H1 (cell line): ENCODE measurements at regions not wholly inside any gene's neighbourhood (a gene's known extent, or its start where the extent isn't known, plus 50 kb on each side); places are given as distances from the start of the nearest gene placed in this dataset.

Source experiments
- CTCF ChIA-PET: fragments of 300-600 bp; sonication (Branson Sonifier 250); formaldehyde crosslinking; loops from one replicate; lab custom pipeline; 2021; ENCODE audit not compliant: partially characterized antibody; lab: Charles Lee
- POLR2A ChIA-PET: fragments of 300-600 bp; sonication (Branson Sonifier 250); formaldehyde crosslinking; loops from one replicate; lab custom pipeline; 2021; ENCODE audit warnings: inconsistent platforms; ENCODE audit not compliant: partially characterized antibody; lab: Charles Lee
- DNase-seq, 2 experiments: peaks; one replicate each; pipeline versions ENCODE4 v3.0.0 to v3.0.0-alpha.2; 2010 to 2022; ENCODE audit warnings: low spot score in 2 of 2, low read depth in 1 of 2, mixed read lengths in 1 of 2
- FAIRE-seq: peaks from 2 replicates; lab custom pipeline; 2011; peaks lifted over from hg19 to GRCh38; lab: Jason Lieb, UNC
- H2AFZ ChIP-seq: 2 replicates; pipeline ENCODE4 v1.8.1; 2012; ENCODE audit warnings: low read length, inconsistent platforms
- H2AK5ac ChIP-seq: 2 replicates; pipeline ENCODE4 v1.6.1; 2013; ENCODE audit warnings: low read depth, low read length
- H2BK120ac ChIP-seq: replicated peaks from 2 replicates; pipeline ENCODE3; 2013; ENCODE audit warnings: low read depth, low read length, inconsistent platforms
- H2BK12ac ChIP-seq: 2 replicates; pipeline ENCODE4 v1.6.1; 2013; ENCODE audit warnings: low read depth, low read length
- H2BK15ac ChIP-seq: 2 replicates; pipeline ENCODE4 v1.6.1; 2013; ENCODE audit warnings: low read length
- H2BK20ac ChIP-seq: 2 replicates; pipeline ENCODE4 v1.6.1; 2013; ENCODE audit warnings: low read length
- H2BK5ac ChIP-seq: 2 replicates; pipeline ENCODE4 v1.6.1; 2013; ENCODE audit warnings: low read depth, low read length
- H3K14ac ChIP-seq: 2 replicates; pipeline ENCODE4 v1.6.1; 2013; ENCODE audit warnings: inconsistent platforms; ENCODE audit not compliant: insufficient read length
- H3K18ac ChIP-seq: 2 replicates; pipeline ENCODE4 v1.6.1; 2013; ENCODE audit warnings: low read length; ENCODE audit errors: extremely low read depth
- H3K23ac ChIP-seq: 2 replicates; pipeline ENCODE4 v1.6.1; 2013; ENCODE audit warnings: inconsistent platforms; ENCODE audit not compliant: insufficient read length
- H3K23me2 ChIP-seq: 2 replicates; pipeline ENCODE4 v1.6.1; 2013; ENCODE audit warnings: low read depth, low read length
- H3K27ac ChIP-seq: 2 replicates; pipeline ENCODE4 v1.6.1; 2011; ENCODE audit warnings: low read depth, low read length, inconsistent platforms
- H3K27me3 ChIP-seq, 4 experiments: replicated peaks in 1 of 4; 1 replicate in 1 of 4; 2 replicates in 3 of 4; pipeline versions ENCODE4 v1.6.1 to v1.8.1; 2011 to 2013; ENCODE audit warnings: low read length in 3 of 4, mild to moderate bottlenecking in 3 of 4, inconsistent platforms in 2 of 4, mixed read lengths in 2 of 4, moderate library complexity in 1 of 4; ENCODE audit not compliant: control insufficient read depth in 3 of 4, insufficient read depth in 3 of 4; ENCODE audit errors: extremely low read depth in 1 of 4
- H3K36me3 ChIP-seq, 4 experiments: 2 replicates each; pipeline versions ENCODE4 v1.6.1 to v1.8.1; 2011 to 2013; ENCODE audit warnings: mild to moderate bottlenecking in 4 of 4, low read length in 3 of 4, moderate library complexity in 2 of 4, control low read depth in 1 of 4, inconsistent platforms in 1 of 4; ENCODE audit not compliant: insufficient read depth in 4 of 4, control insufficient read depth in 2 of 4
- H3K4ac ChIP-seq: replicated peaks from 2 replicates; pipeline ENCODE3; 2013; ENCODE audit warnings: low read length, low read depth, mixed read lengths, inconsistent platforms; ENCODE audit not compliant: insufficient read length
- H3K4me1 ChIP-seq, 4 experiments: replicated peaks in 1 of 4; 1 replicate in 1 of 4; 2 replicates in 3 of 4; pipeline versions ENCODE4 v1.6.1 to v1.8.1; 2011 to 2013; ENCODE audit warnings: low read length in 3 of 4, inconsistent platforms in 2 of 4, mixed read lengths in 1 of 4; ENCODE audit not compliant: insufficient read depth in 4 of 4, control insufficient read depth in 3 of 4
- H3K4me2 ChIP-seq, 2 experiments: 2 replicates each; pipeline versions ENCODE4 v1.6.1 to v1.8.1; 2011 to 2013; ENCODE audit warnings: low read depth in 2 of 2, low read length in 2 of 2, control low read depth in 1 of 2, inconsistent platforms in 1 of 2, mild to moderate bottlenecking in 1 of 2; ENCODE audit not compliant: insufficient read depth in 1 of 2
- H3K4me3 ChIP-seq, 4 experiments: fragments of 200-600, 300-600 bp in 1 of 4; sonication (generic), shearing (Covaris generic), sonication (Bioruptor Twin) in 1 of 4; 2 replicates each; pipeline versions ENCODE4 v1.5.1 to v1.8.1; 2011 to 2016; ENCODE audit warnings: low read length in 4 of 4, low read depth in 3 of 4, control low read depth in 2 of 4, inconsistent platforms in 2 of 4, mild to moderate bottlenecking in 2 of 4, mixed read lengths in 1 of 4, moderate library complexity in 1 of 4; ENCODE audit not compliant: insufficient read depth in 2 of 4; ENCODE audit errors: extremely low read depth in 1 of 4
- H3K56ac ChIP-seq: replicated peaks from 2 replicates; pipeline ENCODE3; 2013; ENCODE audit warnings: low read depth, mild to moderate bottlenecking, mixed read lengths, low read length, inconsistent platforms; ENCODE audit not compliant: insufficient read length
- H3K79me1 ChIP-seq: 2 replicates; pipeline ENCODE4 v1.6.1; 2013; ENCODE audit warnings: low read depth, low read length, control low read depth
- H3K79me2 ChIP-seq, 2 experiments: 2 replicates each; pipeline versions ENCODE4 v1.6.1 to v1.8.1; 2012 to 2013; ENCODE audit warnings: low read length in 2 of 2, mild to moderate bottlenecking in 2 of 2, inconsistent platforms in 1 of 2; ENCODE audit not compliant: insufficient read depth in 2 of 2, control insufficient read depth in 1 of 2
- H3K9ac ChIP-seq, 4 experiments: replicated peaks in 1 of 4; 1 replicate in 1 of 4; 2 replicates in 3 of 4; pipeline versions ENCODE4 v1.6.1 to v1.8.1; 2011 to 2013; ENCODE audit warnings: low read depth in 3 of 4, low read length in 3 of 4, control low read depth in 2 of 4, mild to moderate bottlenecking in 2 of 4, moderate library complexity in 2 of 4, inconsistent platforms in 1 of 4; ENCODE audit errors: extremely low read depth in 1 of 4
- H3K9me3 ChIP-seq, 2 experiments: 2 replicates each; pipeline versions ENCODE4 v1.6.1 to v1.8.1; 2012 to 2013; ENCODE audit warnings: mild to moderate bottlenecking in 2 of 2, moderate library complexity in 2 of 2, control low read depth in 1 of 2, inconsistent platforms in 1 of 2, low read depth in 1 of 2, low read length in 1 of 2, mixed read lengths in 1 of 2; ENCODE audit not compliant: insufficient read depth in 2 of 2
- H4K20me1 ChIP-seq, 2 experiments: replicated peaks in 1 of 2; 2 replicates each; pipeline versions ENCODE3 to v1.8.1; 2011 to 2013; ENCODE audit warnings: inconsistent platforms in 2 of 2, low read length in 2 of 2, mild to moderate bottlenecking in 1 of 2; ENCODE audit not compliant: insufficient read depth in 2 of 2, control insufficient read depth in 1 of 2
- H4K5ac ChIP-seq: 2 replicates; pipeline ENCODE4 v1.6.1; 2013; ENCODE audit warnings: low read length, low read depth, mixed read lengths, inconsistent platforms; ENCODE audit not compliant: insufficient read length
- H4K8ac ChIP-seq: 2 replicates; pipeline ENCODE4 v1.8.0; 2013; ENCODE audit warnings: mild to moderate bottlenecking, moderate library complexity, low read length, inconsistent platforms; ENCODE audit not compliant: insufficient read depth; ENCODE audit errors: extremely low read depth
- H4K91ac ChIP-seq: replicated peaks from 2 replicates; pipeline ENCODE3; 2013; ENCODE audit warnings: low read length, mixed read lengths, inconsistent platforms; ENCODE audit not compliant: insufficient read length
- CBX5 ChIP-seq: fragments of 300-800, 300-1000 bp; sonication (generic); IDR thresholded peaks from 2 replicates; pipeline ENCODE4 v1.7.1; 2016; ENCODE audit warnings: antibody characterized with exemption, low read length, low read depth
- CBX8 ChIP-seq: fragments of 300-800, 300-1000 bp; sonication (generic); IDR thresholded peaks from 2 replicates; pipeline ENCODE4 v1.7.1; 2016; ENCODE audit warnings: low read depth, low read length, borderline replicate concordance
- CEBPB ChIP-seq: IDR thresholded peaks from 2 replicates; pipeline ENCODE4 v1.6.1; 2012; ENCODE audit warnings: low read depth, low read length
- CHD2 ChIP-seq: IDR thresholded peaks from 2 replicates; pipeline ENCODE4 v1.6.1; 2012; ENCODE audit warnings: low read length, improper control_type of control experiment
- CREB1 ChIP-seq: IDR thresholded peaks from 2 replicates; pipeline ENCODE4 v1.6.1; 2012; ENCODE audit warnings: inconsistent platforms
- CTBP2 ChIP-seq: IDR thresholded peaks from 2 replicates; pipeline ENCODE4 v1.7.0; 2011; ENCODE audit warnings: borderline replicate concordance, mild to moderate bottlenecking, moderate library complexity, mixed read lengths, low read length; ENCODE audit not compliant: insufficient read depth, insufficient read length
- HDAC6 ChIP-seq: IDR thresholded peaks from one replicate; pipeline ENCODE4 v1.7.1; 2012; ENCODE audit warnings: low read depth, mild to moderate bottlenecking, inconsistent platforms, low read length, moderate library complexity
- PHF8 ChIP-seq: fragments of 200-600 bp; sonication (generic); conservative IDR thresholded peaks from 2 replicates; pipeline ENCODE4 v1.7.1; 2012; ENCODE audit warnings: low read depth, mild to moderate bottlenecking, inconsistent platforms, low read length, moderate library complexity
- POU5F1 ChIP-seq: IDR thresholded peaks from 2 replicates; pipeline ENCODE4 v1.6.1; 2011; ENCODE audit warnings: low read depth, mild to moderate bottlenecking, low read length, moderate library complexity
- SAP30 ChIP-seq: fragments of 300-600 bp; sonication (generic); IDR thresholded peaks from 2 replicates; pipeline ENCODE4 v1.7.1; 2012; ENCODE audit warnings: low read length, moderate library complexity, mild to moderate bottlenecking, inconsistent platforms; ENCODE audit not compliant: insufficient read depth, insufficient replicate concordance
- SUZ12 ChIP-seq: fragments of 200-600 bp; sonication (generic); IDR thresholded peaks from 2 replicates; pipeline ENCODE4 v1.6.1; 2012; ENCODE audit warnings: mild to moderate bottlenecking, inconsistent platforms, low read length, moderate library complexity, mixed read lengths
- TAF7 ChIP-seq: optimal IDR thresholded peaks from 2 replicates; pipeline ENCODE3; 2011; ENCODE audit warnings: low read depth, mild to moderate bottlenecking, inconsistent platforms, low read length, moderate library complexity, borderline replicate concordance
- YY1 ChIP-seq: IDR thresholded peaks from 2 replicates; pipeline ENCODE4 v1.6.1; 2011; ENCODE audit warnings: low read depth, mild to moderate bottlenecking, low read length
- WGBS, 2 experiments: shearing (Covaris generic) in 1 of 2; methylation state at CpG; one replicate each; pipeline versions ENCODE4 v1.1.6 to v1.1.7; 2013 to 2015; ENCODE audit warnings: low lambda C conversion rate in 2 of 2, mixed read lengths in 2 of 2, inconsistent platforms in 1 of 2, low coverage in 1 of 2, missing lambda C conversion rate in 1 of 2; ENCODE audit not compliant: insufficient replicate concordance in 2 of 2, insufficient coverage in 1 of 2, insufficient read length in 1 of 2; ENCODE audit errors: extremely low coverage in 1 of 2, missing lambda C conversion rate in 1 of 2; 5-methylcytosine and 5-hydroxymethylcytosine counted together
- TF ChIP-seq, protein P1 (sequence below): IDR thresholded peaks from 2 replicates; pipeline ENCODE4 v1.6.1; 2012; ENCODE audit warnings: inconsistent platforms

DNA sequence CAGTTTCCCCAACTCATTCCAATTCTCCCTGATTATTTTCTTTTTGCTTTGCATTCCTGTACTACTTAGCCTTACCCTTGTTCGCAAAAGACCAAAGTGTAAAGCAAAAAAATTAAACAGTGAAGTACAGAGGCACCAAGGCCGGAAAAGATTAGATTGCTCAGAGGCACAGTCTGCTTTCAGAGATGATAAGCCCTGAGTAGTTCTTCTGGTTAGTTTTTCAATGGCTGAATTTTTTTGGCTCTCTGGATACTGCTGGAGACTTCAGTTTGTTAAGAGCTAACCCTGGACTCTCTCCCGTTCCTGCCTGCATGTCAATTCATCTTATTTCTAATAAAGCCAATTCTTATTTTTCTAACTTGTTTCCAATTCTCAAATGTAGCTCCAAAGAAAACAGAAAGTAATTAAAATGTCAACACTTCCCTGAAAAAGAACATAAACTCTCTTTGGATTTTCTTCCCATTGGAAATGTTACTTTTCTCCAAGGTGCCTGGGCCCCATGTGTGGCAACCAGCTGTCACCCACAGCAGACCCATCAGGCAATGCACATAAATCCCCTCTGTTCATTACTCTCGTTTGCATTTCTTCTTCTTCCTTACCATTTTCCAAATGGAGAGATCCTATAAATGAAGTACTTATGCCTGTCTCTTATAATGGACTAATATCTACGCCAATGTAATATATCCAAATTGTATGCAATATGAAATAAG lies 142.8 kb downstream of the BTG1 start:
- Histone ChIP-seq H4K91ac (no peak overlapping the region), H3K9ac (no peak overlapping the region), H3K4me3 (no peak overlapping the region), H2AFZ (no peak overlapping the region), H3K23ac (no peak overlapping the region), H3K79me2 (no peaks in the 10 kb centered on the region), H3K56ac (no peak overlapping the region), H3K27ac (no peak overlapping the region), H3K27me3 (no peaks in the 10 kb centered on the region), H3K9me3 (peaks cover 0 to 4% of the 10 kb centered on the region in 2 experiments; a peak in 1 of 4 replicates), H2BK12ac (no peak overlapping the region), H2BK5ac (no peak overlapping the region), H2AK5ac (no peak overlapping the region), H4K20me1 (no peaks in the 10 kb centered on the region), H2BK20ac (no peak overlapping the region), H4K8ac (no peak overlapping the region), H3K4ac (no peak overlapping the region), H2BK15ac (no peak overlapping the region), H2BK120ac (no peak overlapping the region), H3K79me1 (no peaks in the 10 kb centered on the region), H4K5ac (no peak overlapping the region), H3K18ac (no peak overlapping the region), H3K23me2 (no peaks in the 10 kb centered on the region), H3K4me2 (no peak overlapping the region), H3K36me3 (no peaks in the 10 kb centered on the region), H3K4me1 (peaks cover 0 to 2% (median under 1%) of the 10 kb centered on the region in 4 experiments; a peak in 2 of 7 replicates), H3K14ac (no peak overlapping the region)
- ChIA-PET CTCF (interaction anchor here (0.8 kb wide), 1 partner anchor 603 kb away, joined by 3 read pairs; no protein-coding TSS in a partner anchor), POLR2A (no interaction called here)
- DNase-seq: no peak
- WGBS, 2 experiments: 91% methylated on average over 5 of the region's 5 CpGs; no CpG with 5 or more reads in 1 of the 2 experiments
- no peak for FAIRE-seq
- no peak for TF ChIP-seq CEBPB
- TF ChIP-seq HDAC6: no peak
- TF ChIP-seq TAF7: no peak
- no peak for TF ChIP-seq CBX8
- TF ChIP-seq SUZ12: no peak
- no peak for TF ChIP-seq YY1
- TF ChIP-seq CHD2: no peak
- TF ChIP-seq, protein P1, sequence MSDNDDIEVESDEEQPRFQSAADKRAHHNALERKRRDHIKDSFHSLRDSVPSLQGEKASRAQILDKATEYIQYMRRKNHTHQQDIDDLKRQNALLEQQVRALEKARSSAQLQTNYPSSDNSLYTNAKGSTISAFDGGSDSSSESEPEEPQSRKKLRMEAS: no peak
- TF ChIP-seq PHF8: no peak
- TF ChIP-seq POU5F1: no peak
- TF ChIP-seq CBX5: no peak
- TF ChIP-seq CTBP2: no peak
- TF ChIP-seq CREB1: no peak
- no peak for TF ChIP-seq SAP30
